IPS DF 6.9 (cell line): ENCODE measurements at regions not wholly inside any gene's neighbourhood (a gene's known extent, or its start where the extent isn't known, plus 50 kb on each side); places are given as distances from the start of the nearest gene placed in this dataset.

ENCODE experiments used
- DNase-seq: peaks from one replicate; pipeline ENCODE4 v3.0.0-alpha.2; 2013; ENCODE audit warnings: low read depth, low spot score
- H3K27ac ChIP-seq: one replicate; pipeline ENCODE4 v1.5.1; 2013; ENCODE audit warnings: low read length, control low read depth
- H3K27me3 ChIP-seq: 2 replicates; pipeline ENCODE4 v1.6.1; 2013; ENCODE audit warnings: mild to moderate bottlenecking, low read length; ENCODE audit not compliant: control insufficient read depth, insufficient read depth
- H3K36me3 ChIP-seq: 2 replicates; pipeline ENCODE4 v1.6.1; 2013; ENCODE audit warnings: low read length; ENCODE audit not compliant: control insufficient read depth, insufficient read depth
- H3K4me1 ChIP-seq: 2 replicates; pipeline ENCODE4 v1.6.1; 2013; ENCODE audit warnings: low read length; ENCODE audit not compliant: control insufficient read depth, insufficient read depth
- H3K4me3 ChIP-seq: 2 replicates; pipeline ENCODE4 v1.5.1; 2013; ENCODE audit warnings: mild to moderate bottlenecking, low read length
- H3K9me3 ChIP-seq: 2 replicates; pipeline ENCODE4 v1.6.1; 2013; ENCODE audit warnings: low read length, inconsistent platforms; ENCODE audit not compliant: control insufficient read depth, insufficient read depth
- WGBS: extraction: QIAGEN DNeasy Blood & Tissue Kit; methylation state at CpG from one replicate; pipeline ENCODE4 v1.1.7; 2013; ENCODE audit warnings: mixed read lengths, missing lambda C conversion rate; ENCODE audit not compliant: insufficient read length, insufficient coverage; 5-methylcytosine and 5-hydroxymethylcytosine counted together

- Histone ChIP-seq H3K4me1 (no peaks in the 10 kb centered on the region), H3K36me3 (no peaks in the 10 kb centered on the region), H3K27ac (no peak overlapping the region), H3K4me3 (no peak overlapping the region), H3K27me3 (no peaks in the 10 kb centered on the region), H3K9me3 (no peaks in the 10 kb centered on the region)
- no peak for DNase-seq
- WGBS, result no CpG with 5 or more reads among the region's 2 CpGs
Measured at GRCh38 chr17:36675786-36676185, 74.4 kb downstream of the MRM1 start.

- Histone ChIP-seq H3K27ac (no peak overlapping the region), H3K9me3 (no peaks in the 10 kb centered on the region), H3K36me3 (no peaks in the 10 kb centered on the region), H3K4me1 (0 out of 2 replicates have a peak, but pooled peaks cover 1% of the 10 kb centered on the region), H3K27me3 (no peaks in the 10 kb centered on the region), H3K4me3 (no peak overlapping the region)
- DNase-seq, result no peak
- WGBS, result no CpG with 5 or more reads among the region's 9 CpGs
Measured at GRCh38 chr17:36679815-36680467, 78.6 kb downstream of the MRM1 start.

DNA sequence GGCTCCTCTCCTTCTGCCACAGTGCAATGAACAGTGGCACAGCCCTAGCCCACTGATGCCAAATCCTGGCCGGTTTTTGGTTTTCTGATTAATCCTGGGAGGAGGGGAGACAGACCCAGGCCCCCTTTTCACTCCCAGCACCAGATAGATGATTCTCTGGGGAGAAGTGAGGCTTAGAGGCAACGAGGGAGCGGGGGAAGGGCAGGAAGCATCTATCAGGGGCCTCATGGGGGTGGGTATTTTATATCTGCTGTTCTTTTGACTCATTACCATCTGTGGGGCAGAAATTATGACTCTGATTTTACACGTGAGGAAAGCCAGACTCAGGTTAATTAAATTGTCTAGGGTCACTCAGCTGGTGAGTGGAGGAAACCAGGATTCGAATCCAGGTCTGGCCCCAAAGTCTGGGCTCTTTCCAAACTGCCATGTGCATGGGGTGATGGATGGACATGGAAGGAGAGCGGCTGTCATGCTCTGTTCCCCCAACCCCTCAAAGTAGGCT is 79.4 kb downstream of the MRM1 start:
- Histone ChIP-seq H3K4me3 (no peak overlapping the region), H3K27ac (no peak overlapping the region), H3K27me3 (no peaks in the 10 kb centered on the region), H3K9me3 (no peaks in the 10 kb centered on the region), H3K4me1 (0 out of 2 replicates have a peak, but pooled peaks cover 1% of the 10 kb centered on the region), H3K36me3 (no peaks in the 10 kb centered on the region)
- WGBS, result no CpG with 5 or more reads among the region's 6 CpGs
- no peak for DNase-seq

GRCh38 chr17:36682773-36683172 is 81.4 kb downstream of the MRM1 start:
- H3K9me3 ChIP-seq, result no peaks in the 10 kb centered on the region
- no peaks in the 10 kb centered on the region for H3K36me3 ChIP-seq
- DNase-seq, result no peak
- no CpG with 5 or more reads among the region's 7 CpGs for WGBS
- H3K27me3 ChIP-seq, result no peaks in the 10 kb centered on the region
- no peak overlapping the region for H3K4me3 ChIP-seq
- H3K27ac ChIP-seq, result no peak overlapping the region
- H3K4me1 ChIP-seq, result peaks cover 5% of the 10 kb centered on the region; the same call in 1 of the 2 replicates

- H3K4me1 ChIP-seq, result peaks cover 5% of the 10 kb centered on the region; the same call in 1 of the 2 replicates
- H3K27ac ChIP-seq, result no peak overlapping the region
- H3K36me3 ChIP-seq, result no peaks in the 10 kb centered on the region
- no peak for DNase-seq
- H3K27me3 ChIP-seq, result no peaks in the 10 kb centered on the region
- WGBS, result no CpG with 5 or more reads among the region's 5 CpGs
- no peaks in the 10 kb centered on the region for H3K9me3 ChIP-seq
- no peak overlapping the region for H3K4me3 ChIP-seq
Measured at GRCh38 chr17:36683387-36683786, 82.0 kb downstream of the MRM1 start.

DNA sequence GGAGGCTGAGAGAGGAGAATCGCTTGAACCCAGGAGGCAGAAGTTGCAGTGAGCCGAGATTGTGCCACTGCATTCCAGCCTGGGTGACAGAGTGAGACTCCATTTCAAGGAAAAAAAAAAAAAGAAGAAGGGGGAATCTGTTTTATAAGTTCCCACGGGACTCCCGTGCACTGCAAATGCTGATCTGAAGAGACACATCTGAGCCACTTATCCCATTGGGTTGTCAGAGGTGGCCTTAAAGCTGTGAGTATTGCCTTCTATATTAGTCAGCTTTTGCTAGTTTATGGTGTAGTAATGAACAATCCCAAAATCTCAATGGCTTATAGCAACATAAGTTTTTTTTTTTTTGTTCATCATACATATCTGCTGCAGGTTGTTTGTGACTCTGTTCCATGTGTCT is 82.8 kb downstream of the MRM1 start:
- peaks cover 5% of the 10 kb centered on the region; the same call in 1 of the 2 replicates for H3K4me1 ChIP-seq
- no peak overlapping the region for H3K4me3 ChIP-seq
- WGBS, result no CpG with 5 or more reads among the region's 4 CpGs
- DNase-seq, result no peak
- H3K36me3 ChIP-seq, result no peaks in the 10 kb centered on the region
- H3K27ac ChIP-seq, result no peak overlapping the region
- no peaks in the 10 kb centered on the region for H3K9me3 ChIP-seq
- no peaks in the 10 kb centered on the region for H3K27me3 ChIP-seq

DNA sequence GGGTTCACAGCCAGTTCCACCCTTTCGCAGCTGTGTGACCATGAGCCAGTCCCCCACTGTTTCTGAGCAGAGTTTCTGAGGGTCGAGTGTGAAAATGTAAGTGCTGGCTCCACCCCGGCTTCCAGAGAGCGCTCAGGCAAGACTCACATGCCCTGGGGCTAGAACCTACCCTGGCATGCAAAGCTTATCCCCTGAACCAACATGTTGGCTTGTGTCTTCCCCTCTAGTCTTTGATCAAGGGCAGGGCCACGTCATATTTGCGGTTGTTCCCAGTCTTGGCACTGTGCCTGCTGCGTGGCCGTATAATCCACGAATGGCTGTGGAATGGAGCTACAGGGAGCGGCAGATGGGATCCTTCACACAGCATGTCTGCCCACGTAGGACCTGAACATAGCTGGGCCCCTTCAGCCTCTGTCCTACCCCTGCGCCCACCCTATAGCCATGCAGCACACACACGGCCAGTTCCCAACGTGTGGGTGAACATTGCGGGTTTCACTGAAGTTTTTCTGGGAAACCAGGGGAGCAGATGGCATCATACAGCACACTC is 84.8 kb downstream of the MRM1 start:
- Histone ChIP-seq H3K36me3 (no peaks in the 10 kb centered on the region), H3K27me3 (no peaks in the 10 kb centered on the region), H3K4me3 (no peak overlapping the region), H3K9me3 (no peaks in the 10 kb centered on the region), H3K4me1 (peaks cover 4% of the 10 kb centered on the region; the same call in 1 of the 2 replicates), H3K27ac (no peak overlapping the region)
- no CpG with 5 or more reads among the region's 15 CpGs for WGBS
- no peak for DNase-seq

DNA sequence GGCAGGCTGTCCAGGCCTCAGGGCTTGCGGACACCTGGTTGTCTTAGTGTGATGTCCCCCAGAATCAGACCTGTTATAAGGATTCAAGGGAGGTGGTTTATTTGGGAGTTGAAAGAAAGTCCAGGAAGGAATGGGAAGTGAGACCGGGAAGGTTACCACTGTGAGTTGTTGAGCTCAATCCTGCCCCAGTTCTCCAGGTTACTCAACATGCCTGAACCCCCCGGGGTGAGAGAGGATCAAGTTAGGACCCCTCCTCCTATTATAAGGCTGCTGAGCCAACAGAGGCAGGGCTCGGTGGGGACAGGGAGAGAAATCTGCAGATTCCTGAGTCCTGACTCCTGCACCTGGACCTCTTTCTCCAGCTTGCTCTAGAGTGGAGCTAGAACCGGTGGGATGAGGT is 86.4 kb downstream of the MRM1 start:
- no peak for DNase-seq
- H3K9me3 ChIP-seq, result no peaks in the 10 kb centered on the region
- no peaks in the 10 kb centered on the region for H3K36me3 ChIP-seq
- no CpG with 5 or more reads among the region's 5 CpGs for WGBS
- no peak overlapping the region for H3K4me3 ChIP-seq
- H3K27ac ChIP-seq, result no peak overlapping the region
- H3K27me3 ChIP-seq, result no peaks in the 10 kb centered on the region
- H3K4me1 ChIP-seq, result peaks cover 4% of the 10 kb centered on the region; the same call in 1 of the 2 replicates

DNA sequence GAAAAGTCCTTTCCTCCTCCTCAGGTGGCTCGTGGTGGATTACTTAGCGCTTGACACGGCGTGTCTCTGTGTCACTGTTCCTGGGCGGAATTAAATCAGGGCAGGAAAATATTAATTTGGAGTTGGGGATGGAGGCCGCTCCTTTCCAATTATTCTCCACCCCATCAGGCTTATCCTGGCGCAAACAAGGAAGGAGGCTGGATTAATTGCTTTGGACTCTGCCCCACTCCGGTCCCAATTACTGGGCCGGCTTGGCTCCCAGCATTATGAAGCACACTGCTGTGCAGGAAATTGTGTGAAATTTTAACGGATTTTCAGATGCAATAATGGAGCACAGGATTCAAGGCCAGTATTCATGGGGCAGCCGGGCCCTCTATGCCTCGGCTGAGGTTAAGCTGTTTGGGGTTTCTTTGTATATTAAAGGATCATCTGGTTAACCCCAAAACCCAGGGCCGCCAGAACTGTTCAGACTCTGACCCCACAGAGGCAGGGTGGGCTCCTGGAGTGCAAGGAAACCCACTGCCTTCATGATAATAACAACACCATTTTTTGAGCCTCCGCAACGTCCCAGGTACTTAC is 87.8 kb downstream of the MRM1 start:
- H3K4me1 ChIP-seq, result peaks cover 4% of the 10 kb centered on the region; the same call in 1 of the 2 replicates
- no peak overlapping the region for H3K27ac ChIP-seq
- no peaks in the 10 kb centered on the region for H3K9me3 ChIP-seq
- no CpG with 5 or more reads among the region's 15 CpGs for WGBS
- H3K4me3 ChIP-seq, result no peak overlapping the region
- DNase-seq, result no peak
- no peaks in the 10 kb centered on the region for H3K36me3 ChIP-seq
- no peaks in the 10 kb centered on the region for H3K27me3 ChIP-seq

GRCh38 chr17:36690190-36690589 is 88.8 kb downstream of the MRM1 start:
- H3K4me3 ChIP-seq, result no peak overlapping the region
- no peaks in the 10 kb centered on the region for H3K27me3 ChIP-seq
- no peaks in the 10 kb centered on the region for H3K36me3 ChIP-seq
- no CpG with 5 or more reads among the region's 4 CpGs for WGBS
- peaks cover 4% of the 10 kb centered on the region; the same call in 1 of the 2 replicates for H3K4me1 ChIP-seq
- no peaks in the 10 kb centered on the region for H3K9me3 ChIP-seq
- H3K27ac ChIP-seq, result no peak overlapping the region
- no peak for DNase-seq
